ENCODE measurements at regions not wholly inside any gene's neighbourhood (a gene's known extent, or its start where the extent isn't known, plus 50 kb on each side); places are given as distances from the start of the nearest gene placed in this dataset.

DNA sequence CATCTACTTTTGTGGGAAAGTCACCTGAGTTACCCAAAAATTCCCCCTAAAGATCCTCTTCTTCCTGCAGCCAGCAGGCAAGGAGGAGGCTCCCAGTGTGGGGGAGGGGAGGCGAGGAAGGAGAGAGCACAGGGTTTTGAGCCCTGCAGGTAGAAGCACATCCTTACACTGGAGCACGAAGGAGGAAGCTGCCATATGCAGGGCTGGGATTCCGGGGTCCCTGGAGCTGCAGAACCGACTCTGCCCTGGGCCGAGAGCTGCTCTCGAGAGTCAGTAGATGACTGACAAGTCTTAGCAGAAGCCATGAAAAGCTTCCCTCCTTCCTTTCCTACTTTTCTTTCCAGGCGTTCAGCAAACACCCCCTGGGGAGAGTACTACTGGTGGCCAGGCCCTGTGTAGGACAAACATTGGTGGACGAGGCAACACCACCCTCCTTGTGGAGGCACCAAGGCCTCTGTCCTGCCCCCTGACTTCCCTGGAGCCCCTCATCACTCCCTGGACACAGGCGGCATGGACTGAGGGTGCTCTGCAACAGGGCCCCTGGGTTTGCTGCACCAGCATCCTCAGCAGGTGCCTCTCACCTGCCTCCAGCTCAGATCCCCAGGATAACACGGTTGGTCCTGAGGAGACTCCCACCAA is 211.7 kb upstream of the CST7 start:
- DNase-seq (ENCODE audit: low read depth) = no peak
- TF ChIP-seq, protein P1, sequence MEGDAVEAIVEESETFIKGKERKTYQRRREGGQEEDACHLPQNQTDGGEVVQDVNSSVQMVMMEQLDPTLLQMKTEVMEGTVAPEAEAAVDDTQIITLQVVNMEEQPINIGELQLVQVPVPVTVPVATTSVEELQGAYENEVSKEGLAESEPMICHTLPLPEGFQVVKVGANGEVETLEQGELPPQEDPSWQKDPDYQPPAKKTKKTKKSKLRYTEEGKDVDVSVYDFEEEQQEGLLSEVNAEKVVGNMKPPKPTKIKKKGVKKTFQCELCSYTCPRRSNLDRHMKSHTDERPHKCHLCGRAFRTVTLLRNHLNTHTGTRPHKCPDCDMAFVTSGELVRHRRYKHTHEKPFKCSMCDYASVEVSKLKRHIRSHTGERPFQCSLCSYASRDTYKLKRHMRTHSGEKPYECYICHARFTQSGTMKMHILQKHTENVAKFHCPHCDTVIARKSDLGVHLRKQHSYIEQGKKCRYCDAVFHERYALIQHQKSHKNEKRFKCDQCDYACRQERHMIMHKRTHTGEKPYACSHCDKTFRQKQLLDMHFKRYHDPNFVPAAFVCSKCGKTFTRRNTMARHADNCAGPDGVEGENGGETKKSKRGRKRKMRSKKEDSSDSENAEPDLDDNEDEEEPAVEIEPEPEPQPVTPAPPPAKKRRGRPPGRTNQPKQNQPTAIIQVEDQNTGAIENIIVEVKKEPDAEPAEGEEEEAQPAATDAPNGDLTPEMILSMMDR (IDR thresholded peaks at IDR 0.05; ENCODE audit: low read length, missing control alignments) = no peak
- no peak overlapping the region for H3K4me3 ChIP-seq (replicated peaks; ENCODE audit: low read depth, low read length)

DNA sequence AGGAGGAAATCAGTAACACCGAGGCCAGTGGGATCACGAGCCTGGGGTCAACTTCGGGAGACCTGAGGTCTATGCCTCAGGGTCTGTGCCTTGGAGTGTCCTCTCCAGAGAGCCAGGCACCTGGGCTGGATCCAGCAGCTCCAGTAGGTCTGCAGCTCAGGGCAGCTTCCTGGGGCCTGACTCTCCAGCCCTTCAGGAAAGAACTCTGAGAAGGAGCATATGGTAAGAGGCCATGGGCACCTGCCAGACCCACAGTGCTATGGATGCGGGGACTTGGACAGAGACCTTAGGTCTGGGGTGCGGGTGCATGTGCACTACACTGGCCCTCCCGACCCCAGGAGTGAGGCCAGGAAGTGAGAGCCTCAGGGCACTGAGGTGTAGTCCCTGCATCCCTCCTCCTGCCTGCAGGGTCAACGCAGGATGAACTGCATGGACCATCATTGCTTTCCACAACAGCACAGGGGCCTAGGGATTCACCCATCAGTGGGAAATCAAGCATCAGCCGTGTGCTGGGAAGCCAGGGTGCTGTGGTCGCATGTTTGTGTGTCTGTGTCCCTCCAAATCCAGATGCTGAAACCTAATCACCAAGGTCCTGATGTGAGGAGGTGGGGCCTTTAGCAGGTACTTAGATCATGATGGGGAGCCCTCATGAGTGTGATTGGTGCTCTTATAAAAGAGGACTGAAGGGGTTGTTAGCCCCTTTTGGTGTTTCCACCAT is 210.9 kb upstream of the CST7 start:
- TF ChIP-seq, protein P1 (IDR thresholded peaks at IDR 0.05; ENCODE audit: low read length, missing control alignments) = no peak
- H3K4me3 ChIP-seq (replicated peaks; ENCODE audit: low read depth, low read length) = no peak overlapping the region
- no peak for DNase-seq (ENCODE audit: low read depth)

DNA sequence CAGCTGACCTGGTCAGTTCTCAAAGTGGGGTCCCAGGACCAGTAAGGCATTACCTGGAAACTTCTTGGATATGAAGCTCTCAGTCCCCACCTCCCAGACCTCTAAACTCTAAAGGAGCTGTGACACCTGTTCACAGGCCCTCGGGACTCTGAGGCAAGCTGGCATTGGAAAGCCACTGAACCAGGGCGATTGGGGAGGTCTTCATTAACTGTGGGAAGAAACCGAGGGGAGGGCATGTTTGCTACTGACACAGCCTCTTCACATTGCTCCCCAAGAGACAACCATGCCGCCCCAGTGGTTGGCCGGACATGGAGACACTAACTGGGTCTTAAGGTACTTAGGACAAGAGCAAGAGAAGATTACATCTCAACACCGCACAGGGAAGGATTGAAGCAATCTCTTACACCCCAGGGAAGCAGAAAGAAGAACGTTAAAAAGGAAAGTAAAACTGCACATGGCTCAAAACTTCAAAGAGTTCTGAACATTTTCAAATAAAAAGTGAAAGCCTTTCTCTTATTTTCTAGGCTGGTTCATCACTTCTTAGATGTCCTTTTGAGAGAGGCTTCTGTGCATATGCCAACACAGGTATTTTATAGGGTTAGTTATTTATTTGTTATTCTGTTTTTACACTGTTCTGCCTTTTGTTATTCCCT is 210.0 kb upstream of the CST7 start:
- H3K4me3 ChIP-seq (replicated peaks; ENCODE audit: low read depth, low read length) = no peak overlapping the region
- TF ChIP-seq, protein P1 (IDR thresholded peaks at IDR 0.05; ENCODE audit: low read length, missing control alignments) = no peak
- DNase-seq (ENCODE audit: low read depth) = no peak

GRCh38 chr20:24739746-24740145 is 209.3 kb upstream of the CST7 start:
- DNase-seq (ENCODE audit: low read depth) = no peak
- H3K4me3 ChIP-seq (replicated peaks; ENCODE audit: low read depth, low read length) = no peak overlapping the region
- TF ChIP-seq, protein P1 (IDR thresholded peaks at IDR 0.05; ENCODE audit: low read length, missing control alignments) = no peak

DNA sequence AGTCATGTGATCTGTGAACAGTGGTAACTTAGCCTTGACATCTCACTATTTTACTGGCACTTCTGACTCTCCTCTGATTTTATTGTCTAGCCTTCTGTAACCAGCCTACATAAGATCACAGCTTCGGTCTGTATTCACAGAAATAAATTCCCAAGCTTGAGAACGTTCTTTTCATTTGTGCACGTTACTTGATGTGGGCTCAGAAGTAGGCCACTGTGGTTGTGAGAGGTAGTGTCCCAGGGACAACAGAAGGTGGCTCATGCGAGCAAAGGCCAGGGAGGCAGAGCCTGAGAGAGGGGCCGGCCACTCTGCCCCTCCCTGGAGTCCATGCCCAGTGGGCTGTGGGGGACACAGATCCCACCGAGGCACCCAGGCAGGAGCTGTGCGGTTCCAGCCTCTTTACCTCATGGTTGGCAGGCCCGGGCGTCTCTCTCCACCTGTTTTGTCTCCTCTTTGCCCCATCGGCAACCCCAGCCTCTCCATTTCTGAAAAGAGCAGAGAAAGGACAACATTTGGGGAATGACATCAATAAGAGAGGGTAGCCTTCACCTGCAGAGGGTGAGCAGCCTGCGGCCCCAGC is 207.5 kb upstream of the CST7 start:
- TF ChIP-seq, protein P1 (IDR thresholded peaks at IDR 0.05; ENCODE audit: low read length, missing control alignments) = no peak
- H3K4me3 ChIP-seq (replicated peaks; ENCODE audit: low read depth, low read length) = no peak overlapping the region
- no peak for DNase-seq (ENCODE audit: low read depth)

GRCh38 chr20:24742436-24742835 is 206.6 kb upstream of the CST7 start:
- H3K4me3 ChIP-seq (replicated peaks; ENCODE audit: low read depth, low read length) = no peak overlapping the region
- no peak for DNase-seq (ENCODE audit: low read depth)
- TF ChIP-seq, protein P1 (IDR thresholded peaks at IDR 0.05; ENCODE audit: low read length, missing control alignments) = no peak
